Glomerular visceral epithelial cell (primary cell): ENCODE measurements at regions not wholly inside any gene's neighbourhood (a gene's known extent, or its start where the extent isn't known, plus 50 kb on each side); places are given as distances from the start of the nearest gene placed in this dataset.
A peak's percentile ranks its signal among the peaks of the same experiment; 100 is the strongest.

ENCODE experiments used
- DNase-seq: peaks from one replicate; pipeline ENCODE4 v3.0.0-alpha.2; 2016; ENCODE audit errors: extremely low spot score

GRCh38 chr6:156450421-156450820, 326.8 kb upstream of the ARID1B start:
- DNase-seq, result no peak

- DNase-seq, result no peak
These were observed 327.6 kb upstream of the ARID1B start for GRCh38 chr6:156449569-156449968.

- no peak for DNase-seq
These were observed 328.1 kb upstream of the ARID1B start for GRCh38 chr6:156449128-156449527.

- no peak for DNase-seq
These were observed 328.6 kb upstream of the ARID1B start for GRCh38 chr6:156448579-156448978.

GRCh38 chr6:156440688-156441087, 336.5 kb upstream of the ARID1B start:
- DNase-seq, result no peak

- DNase-seq, result no peak
These were observed 338.7 kb upstream of the ARID1B start for GRCh38 chr6:156438350-156438923.

- DNase-seq, result no peak
These were observed 339.9 kb upstream of the ARID1B start for GRCh38 chr6:156437121-156437879.

- no peak for DNase-seq
These were observed 342.4 kb upstream of the ARID1B start for GRCh38 chr6:156434795-156435190.

- DNase-seq, result no peak
These were observed 343.0 kb upstream of the ARID1B start for GRCh38 chr6:156434049-156434794.

GRCh38 chr6:156432543-156432942, 344.6 kb upstream of the ARID1B start:
- no peak for DNase-seq

- DNase-seq, result no peak
These were observed 346.8 kb upstream of the ARID1B start for GRCh38 chr6:156430386-156430785.

- DNase-seq, result peak; percentile 98
These were observed 349.8 kb upstream of the ARID1B start for GRCh38 chr6:156427345-156427744.

GRCh38 chr6:156425359-156426020, 351.7 kb upstream of the ARID1B start:
- DNase-seq, result peak; percentile 90

GRCh38 chr6:156423829-156424228, 353.3 kb upstream of the ARID1B start:
- DNase-seq, result peak; percentile 71

GRCh38 chr6:156423075-156423474, 354.1 kb upstream of the ARID1B start:
- DNase-seq, result peak; percentile 53

GRCh38 chr6:156421933-156422332, 355.2 kb upstream of the ARID1B start:
- DNase-seq, result no peak

- DNase-seq, result peak; percentile 54
These were observed 355.9 kb upstream of the ARID1B start for GRCh38 chr6:156421301-156421700.

- DNase-seq, result peak; percentile 29
These were observed 356.8 kb upstream of the ARID1B start for GRCh38 chr6:156420172-156420993.

GRCh38 chr6:156419594-156419993, 357.6 kb upstream of the ARID1B start:
- DNase-seq, result no peak

GRCh38 chr6:156418253-156418652, 358.9 kb upstream of the ARID1B start:
- no peak for DNase-seq

- no peak for DNase-seq
These were observed 360.8 kb upstream of the ARID1B start for GRCh38 chr6:156416391-156416790.
